Cardiac muscle cell (in vitro differentiated cells and primary cell): ENCODE measurements at regions not wholly inside any gene's neighbourhood (a gene's known extent, or its start where the extent isn't known, plus 50 kb on each side); places are given as distances from the start of the nearest gene placed in this dataset.

Source experiments
- DNase-seq, 2 donors: peaks; one replicate each; pipeline versions ENCODE4 v3.0.0 to v3.0.0-alpha.2; 2010 to 2017; ENCODE audit warnings: low read depth in 1 of 2, low spot score in 1 of 2
- H3K27ac ChIP-seq: fragments of 200-600 bp; sonication (generic); 2 replicates; pipeline ENCODE4 v1.5.1; 2016
- H3K27me3 ChIP-seq: fragments of 200-600 bp; sonication (generic); 2 replicates; pipeline ENCODE4 v1.6.0; 2016; ENCODE audit warnings: control low read depth
- H3K36me3 ChIP-seq: fragments of 200-600 bp; sonication (generic); 2 replicates; pipeline ENCODE4 v1.5.1; 2016; ENCODE audit warnings: control low read depth
- H3K4me1 ChIP-seq: fragments of 200-600 bp; sonication (generic); 2 replicates; pipeline ENCODE4 v1.8.1; 2017; ENCODE audit warnings: low read depth, mild to moderate bottlenecking, mixed run types
- H3K4me3 ChIP-seq: fragments of 200-600 bp; sonication (generic); 2 replicates; pipeline ENCODE4 v1.5.1; 2016; ENCODE audit warnings: mild to moderate bottlenecking
- H3K9me3 ChIP-seq: fragments of 200-600 bp; sonication (generic); 2 replicates; pipeline ENCODE4 v1.5.1; 2017; ENCODE audit warnings: low read depth, mild to moderate bottlenecking, control low read depth
- TF ChIP-seq, protein P1 (sequence below): IDR thresholded peaks from 2 replicates; pipeline ENCODE4 v1.5.1; 2012; ENCODE audit warnings: low read depth, mild to moderate bottlenecking, low read length

GRCh38 chr13:42696191-42696590 is 85.2 kb upstream of the FAM216B start:
- Histone ChIP-seq H3K9me3 (no peaks in the 10 kb centered on the region), H3K27me3 (no peaks in the 10 kb centered on the region), H3K4me1 (no peaks in the 10 kb centered on the region), H3K36me3 (no peaks in the 10 kb centered on the region), H3K4me3 (no peak overlapping the region), H3K27ac (no peak overlapping the region)
- TF ChIP-seq, protein P1, sequence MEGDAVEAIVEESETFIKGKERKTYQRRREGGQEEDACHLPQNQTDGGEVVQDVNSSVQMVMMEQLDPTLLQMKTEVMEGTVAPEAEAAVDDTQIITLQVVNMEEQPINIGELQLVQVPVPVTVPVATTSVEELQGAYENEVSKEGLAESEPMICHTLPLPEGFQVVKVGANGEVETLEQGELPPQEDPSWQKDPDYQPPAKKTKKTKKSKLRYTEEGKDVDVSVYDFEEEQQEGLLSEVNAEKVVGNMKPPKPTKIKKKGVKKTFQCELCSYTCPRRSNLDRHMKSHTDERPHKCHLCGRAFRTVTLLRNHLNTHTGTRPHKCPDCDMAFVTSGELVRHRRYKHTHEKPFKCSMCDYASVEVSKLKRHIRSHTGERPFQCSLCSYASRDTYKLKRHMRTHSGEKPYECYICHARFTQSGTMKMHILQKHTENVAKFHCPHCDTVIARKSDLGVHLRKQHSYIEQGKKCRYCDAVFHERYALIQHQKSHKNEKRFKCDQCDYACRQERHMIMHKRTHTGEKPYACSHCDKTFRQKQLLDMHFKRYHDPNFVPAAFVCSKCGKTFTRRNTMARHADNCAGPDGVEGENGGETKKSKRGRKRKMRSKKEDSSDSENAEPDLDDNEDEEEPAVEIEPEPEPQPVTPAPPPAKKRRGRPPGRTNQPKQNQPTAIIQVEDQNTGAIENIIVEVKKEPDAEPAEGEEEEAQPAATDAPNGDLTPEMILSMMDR: no peak
- peak in 1 of 2 donors; percentile 57 for DNase-seq

- Histone ChIP-seq H3K4me1 (no peaks in the 10 kb centered on the region), H3K36me3 (no peaks in the 10 kb centered on the region), H3K27ac (no peak overlapping the region), H3K4me3 (no peak overlapping the region), H3K27me3 (no peaks in the 10 kb centered on the region), H3K9me3 (no peaks in the 10 kb centered on the region)
- no peak for DNase-seq
- TF ChIP-seq, protein P1: no peak
Observed at GRCh38 chr13:42699912-42700311, 81.5 kb upstream of the FAM216B start.

DNA sequence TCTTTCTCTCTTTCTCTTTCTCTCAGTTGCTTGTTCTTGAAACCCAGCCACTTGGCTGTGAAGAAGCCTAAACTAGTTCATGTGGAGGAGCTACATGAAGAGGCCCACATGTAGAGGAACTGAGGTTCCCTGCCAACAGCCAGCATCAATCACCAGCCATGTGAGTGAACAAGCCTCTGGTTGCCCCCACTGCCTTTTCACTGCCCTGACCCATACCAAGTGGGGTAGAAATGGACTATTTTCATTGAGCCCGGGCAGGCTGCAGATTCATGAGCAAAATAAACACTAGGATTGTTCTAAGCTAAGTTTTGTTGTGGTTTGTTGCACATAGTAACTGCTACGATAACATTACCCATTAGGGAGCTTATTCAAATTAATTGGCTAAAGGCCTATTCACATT is 78.7 kb upstream of the FAM216B start:
- H3K27me3 ChIP-seq: no peaks in the 10 kb centered on the region
- no peaks in the 10 kb centered on the region for H3K36me3 ChIP-seq
- no peak overlapping the region for H3K27ac ChIP-seq
- DNase-seq: peak in 1 of 2 donors; percentile 62
- TF ChIP-seq, protein P1: no peak
- no peaks in the 10 kb centered on the region for H3K9me3 ChIP-seq
- peaks cover 6% of the 10 kb centered on the region for H3K4me1 ChIP-seq
- H3K4me3 ChIP-seq: no peak overlapping the region

DNA sequence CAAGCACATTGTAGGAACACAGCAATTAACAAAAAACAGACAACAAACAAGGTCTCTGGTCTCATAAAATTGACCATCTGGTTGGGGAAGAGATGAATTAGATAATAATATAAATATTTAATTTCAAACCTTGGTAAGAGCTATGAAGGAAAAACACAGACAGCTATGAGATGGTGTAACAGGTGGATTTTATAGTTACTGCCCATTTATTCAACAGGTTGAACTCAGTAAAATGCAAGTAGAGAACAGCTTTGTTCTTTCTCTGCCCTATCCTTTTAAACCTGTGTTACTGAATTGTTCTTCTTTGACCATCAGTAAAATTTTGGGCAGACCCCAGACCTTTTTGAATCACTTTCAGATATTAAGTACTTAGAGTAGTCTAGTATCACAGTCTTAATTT is 77.6 kb upstream of the FAM216B start:
- Histone ChIP-seq H3K36me3 (no peaks in the 10 kb centered on the region), H3K9me3 (no peaks in the 10 kb centered on the region), H3K4me1 (peaks cover 10% of the 10 kb centered on the region), H3K27ac (no peak overlapping the region), H3K27me3 (no peaks in the 10 kb centered on the region), H3K4me3 (no peak overlapping the region)
- TF ChIP-seq, protein P1: no peak
- DNase-seq: no peak

GRCh38 chr13:42706286-42706685 is 75.1 kb upstream of the FAM216B start:
- H3K36me3 ChIP-seq: no peaks in the 10 kb centered on the region
- H3K27ac ChIP-seq: no peak overlapping the region
- no peak for DNase-seq
- no peaks in the 10 kb centered on the region for H3K27me3 ChIP-seq
- TF ChIP-seq, protein P1: no peak
- peaks cover 10% of the 10 kb centered on the region for H3K4me1 ChIP-seq
- H3K9me3 ChIP-seq: no peaks in the 10 kb centered on the region
- H3K4me3 ChIP-seq: no peak overlapping the region

DNA sequence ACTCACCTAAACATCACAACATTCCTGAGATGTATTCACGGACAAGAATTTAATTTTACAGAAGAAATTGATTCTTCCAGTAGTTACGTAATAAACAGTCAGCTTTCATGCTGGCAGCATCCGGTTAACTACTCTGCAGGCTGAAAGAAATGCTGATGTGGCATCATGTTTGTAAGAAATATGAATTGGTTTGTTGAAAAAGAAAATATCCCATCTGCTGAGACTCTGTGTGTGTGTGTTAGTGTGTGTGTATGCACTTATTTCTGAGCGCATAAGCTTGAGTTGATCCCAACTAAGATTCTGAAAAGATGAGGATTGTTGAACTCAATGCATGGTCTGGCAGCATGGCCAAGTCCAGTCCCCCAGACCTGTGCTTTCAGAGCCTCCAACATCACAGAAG is 74.3 kb upstream of the FAM216B start:
- Histone ChIP-seq H3K4me1 (peaks cover 10% of the 10 kb centered on the region), H3K4me3 (no peak overlapping the region), H3K27me3 (no peaks in the 10 kb centered on the region), H3K9me3 (no peaks in the 10 kb centered on the region), H3K27ac (no peak overlapping the region), H3K36me3 (no peaks in the 10 kb centered on the region)
- TF ChIP-seq, protein P1: no peak
- peak in 1 of 2 donors; percentile 26 for DNase-seq
